ENCODE measurements at regions not wholly inside any gene's neighbourhood (a gene's known extent, or its start where the extent isn't known, plus 50 kb on each side); places are given as distances from the start of the nearest gene placed in this dataset.

DNA sequence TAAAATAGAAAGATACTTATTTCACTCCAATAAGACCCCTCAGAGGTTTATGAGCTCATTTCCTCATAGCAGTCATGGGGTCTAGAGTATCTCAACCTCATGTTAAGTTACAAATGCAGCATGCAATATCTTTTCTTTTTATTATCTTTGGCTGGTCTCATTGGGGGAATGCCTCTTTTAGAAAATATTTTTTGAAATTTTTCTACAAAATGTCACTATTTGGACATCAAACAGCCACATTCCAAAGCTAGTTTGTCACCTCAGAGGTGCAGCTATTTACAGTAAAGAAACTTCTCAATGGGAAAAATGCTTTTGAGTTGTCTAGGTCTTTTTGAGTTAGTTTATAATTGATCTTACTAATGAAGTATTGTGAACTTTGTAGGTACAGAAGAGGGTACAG, 370.7 kb upstream of the LRATD1 start:
- DNase-seq (no peak), ATAC-seq (no peak)
- intact Hi-C loops (cut with micrococcal nuclease), result no loop called here

GRCh38 chr2:14263053-14263452, 369.5 kb upstream of the LRATD1 start:
- intact Hi-C loops (cut with micrococcal nuclease), result no loop called here
- DNase-seq (no peak), ATAC-seq (no peak)

GRCh38 chr2:14270036-14270582, 362.4 kb upstream of the LRATD1 start:
- no peak for DNase-seq
- intact Hi-C loops (cut with micrococcal nuclease), result no loop called here
- ATAC-seq, result no peak

GRCh38 chr2:14272396-14273075, 360.0 kb upstream of the LRATD1 start:
- intact Hi-C loops (cut with micrococcal nuclease), result no loop called here
- DNase-seq, result no peak
- ATAC-seq, result no peak

GRCh38 chr2:14273650-14274049, 358.9 kb upstream of the LRATD1 start:
- ATAC-seq, result no peak
- no peak for DNase-seq
- intact Hi-C loops (cut with micrococcal nuclease), result no loop called here

- no peak for ATAC-seq
- intact Hi-C loops (cut with micrococcal nuclease), result no loop called here
- DNase-seq, result no peak
These were observed 348.3 kb upstream of the LRATD1 start for GRCh38 chr2:14284244-14284643.

DNA sequence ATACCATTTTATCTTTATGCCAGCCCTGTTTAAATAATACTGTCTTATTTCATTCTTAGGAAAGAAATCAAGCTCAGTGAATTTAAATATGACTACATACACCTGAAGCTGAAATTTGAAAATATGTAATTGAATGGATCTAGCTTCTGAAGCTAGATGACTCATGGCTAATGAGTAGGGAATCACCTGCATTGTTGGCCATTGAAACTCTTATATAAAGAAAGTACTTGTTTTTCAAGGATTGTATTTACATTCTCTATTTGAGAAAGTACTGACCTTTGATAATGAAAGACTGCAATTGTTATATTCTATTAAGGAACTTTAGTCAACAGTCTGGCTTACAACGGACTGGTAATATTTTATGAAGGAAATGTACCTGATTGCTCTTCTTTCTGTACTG, 346.7 kb upstream of the LRATD1 start:
- no peak for ATAC-seq
- intact Hi-C loops (cut with micrococcal nuclease), result no loop called here
- DNase-seq, result no peak

DNA sequence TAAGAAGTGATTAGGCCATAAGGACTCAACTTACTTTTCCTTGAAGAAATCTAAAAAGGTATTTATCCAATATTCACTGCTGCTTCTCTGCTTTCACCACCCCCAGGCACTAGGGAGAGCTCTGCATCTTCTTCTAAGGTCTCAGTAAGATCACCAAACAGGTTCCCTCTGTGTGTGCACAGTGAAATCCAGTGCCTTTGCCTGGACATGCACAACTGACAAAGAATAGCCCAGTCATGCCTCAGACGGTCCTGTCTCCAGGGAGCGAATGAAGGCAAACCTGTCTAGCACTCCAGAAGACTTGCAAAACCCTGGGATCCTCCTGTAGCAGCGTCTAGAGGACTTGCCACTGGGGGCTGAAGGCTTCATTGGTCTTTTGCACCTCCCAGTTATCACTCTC, 344.5 kb upstream of the LRATD1 start:
- DNase-seq (no peak), ATAC-seq (no peak)
- intact Hi-C loops (cut with micrococcal nuclease), result no loop called here

GRCh38 chr2:14292964-14293363, 339.6 kb upstream of the LRATD1 start:
- DNase-seq (no peak), ATAC-seq (no peak)
- intact Hi-C loops (cut with micrococcal nuclease), result no loop called here

GRCh38 chr2:14297340-14297739, 335.2 kb upstream of the LRATD1 start:
- intact Hi-C loops (cut with micrococcal nuclease), result no loop called here
- ATAC-seq (no peak), DNase-seq (no peak)

- intact Hi-C loops (cut with micrococcal nuclease), result no loop called here
- DNase-seq, result no peak
- no peak for ATAC-seq
These were observed 334.6 kb upstream of the LRATD1 start for GRCh38 chr2:14297906-14298305.

- intact Hi-C loops (cut with micrococcal nuclease), result no loop called here
- ATAC-seq, result no peak
- no peak for DNase-seq
These were observed 331.2 kb upstream of the LRATD1 start for GRCh38 chr2:14301331-14301730.

DNA sequence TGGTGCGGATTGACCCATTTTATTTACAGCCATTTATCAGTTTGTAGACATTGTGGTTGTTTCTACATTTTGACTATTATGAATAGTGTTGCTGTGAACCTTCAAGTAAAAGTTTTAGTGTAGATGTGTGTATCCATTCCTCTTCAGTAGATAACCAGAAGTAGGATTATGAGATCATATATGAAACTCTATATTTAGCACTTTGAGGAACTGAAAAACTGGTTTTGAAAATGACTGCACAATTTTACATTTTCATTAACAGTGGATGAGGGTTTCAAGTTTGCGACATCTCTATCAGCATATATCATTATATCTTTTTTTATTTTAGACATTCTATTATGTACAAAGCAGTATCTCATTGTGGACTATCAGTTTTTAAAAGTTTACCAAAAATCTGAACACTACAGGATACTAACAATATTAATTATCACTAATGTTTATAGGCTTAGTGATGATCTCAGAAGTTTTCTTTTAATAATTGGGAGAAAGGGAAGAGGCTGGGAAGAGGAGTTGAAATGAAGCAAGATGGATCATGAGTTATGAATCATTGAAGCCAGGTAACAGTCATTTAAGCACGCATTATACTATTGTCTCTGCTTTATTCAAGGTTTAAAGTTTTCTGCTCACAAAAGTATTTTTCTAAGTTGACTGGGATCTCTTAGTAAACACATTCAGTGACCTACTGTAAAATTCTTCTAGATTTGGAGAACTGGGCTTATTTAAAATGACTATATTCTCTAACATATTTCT, 329.0 kb upstream of the LRATD1 start:
- DNase-seq (no peak), ATAC-seq (no peak)
- intact Hi-C loops (cut with micrococcal nuclease), result no loop called here

GRCh38 chr2:14304326-14304725, 328.2 kb upstream of the LRATD1 start:
- ATAC-seq (no peak), DNase-seq (no peak)
- intact Hi-C loops (cut with micrococcal nuclease), result no loop called here

DNA sequence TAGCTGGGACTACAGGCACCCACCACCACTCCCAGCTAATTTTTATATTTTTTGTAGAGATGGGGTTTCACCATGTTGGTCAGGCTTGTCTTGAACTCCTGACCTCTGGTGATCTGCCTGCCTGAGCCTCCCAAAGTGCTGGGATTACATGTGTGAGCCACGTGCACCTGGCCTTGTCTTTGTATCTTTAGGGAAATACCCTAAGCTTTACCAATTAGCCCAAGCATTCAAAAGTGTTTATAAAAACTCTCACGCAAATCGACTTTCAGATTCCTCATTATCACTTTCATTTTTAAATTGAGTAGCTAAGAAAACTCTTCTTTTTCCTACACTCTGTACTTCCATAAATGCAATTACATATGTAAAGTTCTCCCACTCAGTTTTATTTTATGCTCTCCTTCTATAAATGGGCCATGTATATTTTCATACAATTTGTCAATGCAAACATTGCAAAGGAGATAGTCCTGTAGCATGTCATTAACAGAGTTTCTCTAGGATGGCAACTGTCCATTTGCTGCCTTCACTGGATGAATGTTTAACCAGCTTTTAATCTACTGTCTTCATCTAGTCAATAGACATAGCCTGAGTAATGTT, 326.2 kb upstream of the LRATD1 start:
- no peak for ATAC-seq
- no peak for DNase-seq
- intact Hi-C loops (cut with micrococcal nuclease), result no loop called here

DNA sequence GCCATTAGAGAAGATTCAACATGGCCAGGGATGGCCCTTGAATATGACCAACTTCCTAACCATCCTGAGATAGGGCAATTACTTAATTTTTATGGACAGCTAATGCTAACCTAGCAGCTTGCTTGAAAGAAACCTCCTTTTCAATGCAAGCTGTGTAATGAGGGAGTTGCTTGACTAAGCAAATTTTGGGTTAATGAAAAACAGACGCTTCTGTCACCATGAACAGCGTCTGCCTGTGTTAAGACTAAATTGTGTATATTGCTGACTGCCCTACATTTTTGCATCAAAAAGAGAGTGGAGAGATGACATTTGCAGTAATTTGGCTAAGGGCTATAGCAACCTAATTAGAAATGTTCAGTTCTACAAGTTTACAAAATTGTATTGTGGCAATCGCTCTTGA, 319.2 kb upstream of the LRATD1 start:
- intact Hi-C loops (cut with micrococcal nuclease), result no loop called here
- DNase-seq, result no peak
- ATAC-seq, result no peak

DNA sequence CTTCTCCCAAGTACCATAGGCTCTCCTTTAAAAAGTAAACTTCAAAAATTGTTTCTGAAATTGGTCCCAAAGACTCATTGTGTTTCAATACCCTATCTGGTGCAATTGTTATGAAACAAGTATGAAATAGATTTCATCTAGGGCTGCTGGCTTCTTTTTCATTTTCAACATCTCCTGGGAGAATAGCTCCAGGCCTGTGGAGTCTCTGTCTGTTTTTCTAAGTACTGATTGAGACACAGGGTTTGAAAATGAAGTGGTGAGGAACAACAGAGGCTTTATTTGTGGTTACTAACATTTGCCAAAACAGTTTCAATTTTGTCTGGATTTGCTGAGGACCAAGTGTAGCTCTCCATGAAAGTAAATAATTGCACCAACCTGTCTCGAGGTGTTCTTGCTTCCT, 315.9 kb upstream of the LRATD1 start:
- ATAC-seq (no peak), DNase-seq (no peak)
- intact Hi-C loops (cut with micrococcal nuclease), result no loop called here

DNA sequence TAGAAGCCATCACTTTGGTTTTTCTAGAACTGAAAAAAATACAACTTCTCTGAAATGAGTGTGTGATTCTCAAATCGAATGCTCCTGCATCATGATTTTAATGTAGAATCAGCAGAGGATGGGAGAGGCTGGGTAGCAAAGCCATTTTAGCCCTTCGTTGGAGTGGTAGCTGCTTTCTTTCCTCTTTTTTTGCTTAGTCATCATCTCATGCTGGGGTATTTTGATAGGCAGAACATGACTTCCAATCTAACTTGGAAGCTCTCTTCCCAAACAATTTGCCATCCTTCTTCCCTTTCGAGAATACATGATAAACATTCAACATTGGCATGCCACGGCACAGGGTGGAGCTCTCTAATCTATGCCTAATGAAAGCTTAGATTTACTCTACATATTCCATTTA, 311.2 kb upstream of the LRATD1 start:
- intact Hi-C loops (cut with micrococcal nuclease), result no loop called here
- ATAC-seq, result no peak
- DNase-seq, result no peak

DNA sequence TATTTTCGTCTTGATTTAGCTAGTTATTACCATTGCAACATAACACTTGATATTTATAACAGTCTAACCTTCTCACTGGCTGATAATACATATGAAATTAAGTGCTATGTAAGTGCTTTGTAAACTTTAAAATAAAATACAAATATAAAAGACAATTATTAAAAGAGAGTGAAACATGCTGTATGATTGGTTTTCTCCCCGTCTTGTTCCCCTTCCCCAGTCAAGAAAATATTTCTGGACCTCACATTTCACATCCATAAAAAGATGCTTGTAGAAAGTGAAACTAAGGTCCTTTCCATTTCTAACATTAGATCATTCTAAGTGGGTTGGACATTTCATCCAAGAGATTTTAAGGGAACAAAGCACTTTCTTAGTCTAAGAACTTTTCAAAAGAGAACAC, 310.2 kb upstream of the LRATD1 start:
- intact Hi-C loops (cut with micrococcal nuclease), result no loop called here
- no peak for DNase-seq
- ATAC-seq, result no peak

DNA sequence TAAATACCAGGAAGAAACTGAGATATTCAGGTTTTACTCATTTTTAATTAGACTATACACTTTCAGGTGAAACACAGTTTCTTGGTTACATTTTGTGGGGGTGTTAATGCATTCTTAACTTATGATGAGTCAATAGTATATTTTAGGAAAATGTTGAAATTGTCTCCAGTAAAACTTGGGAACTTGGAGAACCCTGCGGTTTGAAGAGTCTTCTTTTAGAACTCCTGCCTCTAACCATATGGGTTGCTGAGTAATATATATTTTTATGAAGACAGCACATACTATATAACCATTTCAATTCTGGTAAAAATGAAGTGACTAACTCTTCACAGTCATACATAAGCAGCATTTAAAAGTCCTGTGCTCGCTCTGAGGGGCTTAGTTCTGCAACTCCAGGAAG, 308.2 kb upstream of the LRATD1 start:
- intact Hi-C loops (cut with micrococcal nuclease), result no loop called here
- no peak for DNase-seq
- ATAC-seq, result no peak

- DNase-seq (no peak), ATAC-seq (no peak)
- intact Hi-C loops (cut with micrococcal nuclease), result no loop called here
These were observed 301.6 kb upstream of the LRATD1 start for GRCh38 chr2:14330884-14331283.
